GM13976 (cell line): ENCODE measurements at regions not wholly inside any gene's neighbourhood (a gene's known extent, or its start where the extent isn't known, plus 50 kb on each side); places are given as distances from the start of the nearest gene placed in this dataset.

Experiments
- DNase-seq: peaks from one replicate; pipeline ENCODE4 v3.0.0; 2012; ENCODE audit warnings: low spot score
- in situ Hi-C: fragments of 300-500 bp; cut with MboI; formaldehyde crosslinking; loops from one replicate; pipeline ENCODE4 v1.12.0; 2022; ENCODE audit warnings: low sequenced_read_pairs, mixed read lengths, inconsistent platforms; ENCODE audit not compliant: unreplicated experiment
- TF ChIP-seq, protein P1 (sequence below): IDR thresholded peaks from 2 replicates; pipeline ENCODE4 v1.5.1; 2012; ENCODE audit warnings: borderline replicate concordance, mild to moderate bottlenecking; ENCODE audit not compliant: insufficient read depth; ENCODE audit errors: extremely low read depth, missing control alignments, control extremely low read depth

DNA sequence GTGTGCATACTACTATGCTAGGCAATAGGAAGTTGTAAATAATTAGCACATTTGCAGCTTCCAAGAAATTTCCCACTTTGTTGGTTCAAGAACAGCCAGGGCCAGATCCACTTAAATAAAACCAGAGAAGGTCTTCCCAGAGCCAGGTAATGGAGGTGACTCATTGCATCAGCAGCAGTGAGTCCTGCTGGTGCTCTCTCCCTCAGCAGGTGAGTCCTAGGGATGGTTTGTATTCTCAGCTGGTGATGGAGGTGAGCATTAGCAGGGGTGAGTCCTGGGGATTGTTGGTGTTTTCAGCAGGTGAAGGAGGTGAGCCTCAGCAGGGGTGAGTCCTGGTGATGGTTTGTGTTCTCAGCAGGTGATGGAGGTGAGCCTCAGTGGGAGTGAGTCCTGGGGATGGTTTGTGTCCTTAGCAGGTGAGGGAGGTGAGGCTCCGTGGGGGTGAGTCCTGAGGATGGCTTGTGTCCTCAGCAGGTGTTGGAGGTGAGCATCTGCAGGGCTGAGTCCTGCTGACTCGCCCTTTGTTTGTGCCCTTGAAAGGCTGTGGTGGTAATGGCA lies 232.8 kb upstream of the EXOC2 start:
- DNase-seq, result no peak
- in situ Hi-C loops, result no loop called here
- TF ChIP-seq, protein P1, sequence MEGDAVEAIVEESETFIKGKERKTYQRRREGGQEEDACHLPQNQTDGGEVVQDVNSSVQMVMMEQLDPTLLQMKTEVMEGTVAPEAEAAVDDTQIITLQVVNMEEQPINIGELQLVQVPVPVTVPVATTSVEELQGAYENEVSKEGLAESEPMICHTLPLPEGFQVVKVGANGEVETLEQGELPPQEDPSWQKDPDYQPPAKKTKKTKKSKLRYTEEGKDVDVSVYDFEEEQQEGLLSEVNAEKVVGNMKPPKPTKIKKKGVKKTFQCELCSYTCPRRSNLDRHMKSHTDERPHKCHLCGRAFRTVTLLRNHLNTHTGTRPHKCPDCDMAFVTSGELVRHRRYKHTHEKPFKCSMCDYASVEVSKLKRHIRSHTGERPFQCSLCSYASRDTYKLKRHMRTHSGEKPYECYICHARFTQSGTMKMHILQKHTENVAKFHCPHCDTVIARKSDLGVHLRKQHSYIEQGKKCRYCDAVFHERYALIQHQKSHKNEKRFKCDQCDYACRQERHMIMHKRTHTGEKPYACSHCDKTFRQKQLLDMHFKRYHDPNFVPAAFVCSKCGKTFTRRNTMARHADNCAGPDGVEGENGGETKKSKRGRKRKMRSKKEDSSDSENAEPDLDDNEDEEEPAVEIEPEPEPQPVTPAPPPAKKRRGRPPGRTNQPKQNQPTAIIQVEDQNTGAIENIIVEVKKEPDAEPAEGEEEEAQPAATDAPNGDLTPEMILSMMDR, result no peak

DNA sequence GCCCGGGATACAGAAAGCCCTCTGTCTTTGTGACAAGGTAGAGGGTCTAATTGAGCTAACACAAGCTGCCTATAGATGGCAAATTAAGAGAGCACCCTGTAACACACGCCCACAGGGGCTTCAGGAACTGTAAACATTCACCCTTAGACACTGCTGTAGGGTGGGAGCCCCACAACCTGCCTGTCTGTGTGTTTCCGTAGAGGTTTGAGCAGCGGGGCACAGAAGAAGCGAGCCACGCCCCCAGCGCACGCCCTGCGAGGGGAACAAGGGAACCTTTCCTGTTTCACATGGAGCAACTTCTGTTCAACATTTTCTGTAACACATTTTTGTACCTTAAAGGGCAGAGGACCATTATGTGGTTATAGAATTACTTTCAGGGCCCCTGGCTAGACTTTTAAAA lies 231.7 kb upstream of the EXOC2 start:
- no peak for DNase-seq
- in situ Hi-C loops, result no loop called here
- TF ChIP-seq, protein P1, result no peak

DNA sequence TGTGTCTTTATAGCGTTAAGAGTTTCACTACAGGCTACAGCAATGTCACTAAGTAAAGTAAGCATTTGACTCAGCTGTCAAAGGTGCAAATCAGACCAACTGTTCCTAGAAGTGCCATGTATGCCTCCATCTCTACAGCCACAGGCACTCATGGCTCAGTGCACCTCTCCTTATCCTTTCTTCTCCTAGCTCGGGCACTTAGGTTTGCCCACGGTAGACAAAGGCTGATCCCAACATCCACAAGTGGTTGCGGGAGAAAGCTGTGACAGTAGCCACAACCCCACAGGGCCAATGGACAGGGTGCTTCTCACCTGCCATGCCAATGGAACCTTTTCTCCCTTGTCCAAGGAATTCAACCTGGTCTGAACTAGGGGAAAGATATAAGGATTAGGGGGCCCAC lies 228.5 kb upstream of the EXOC2 start:
- DNase-seq, result no peak
- TF ChIP-seq, protein P1, result no peak
- in situ Hi-C loops, result no loop called here

DNA sequence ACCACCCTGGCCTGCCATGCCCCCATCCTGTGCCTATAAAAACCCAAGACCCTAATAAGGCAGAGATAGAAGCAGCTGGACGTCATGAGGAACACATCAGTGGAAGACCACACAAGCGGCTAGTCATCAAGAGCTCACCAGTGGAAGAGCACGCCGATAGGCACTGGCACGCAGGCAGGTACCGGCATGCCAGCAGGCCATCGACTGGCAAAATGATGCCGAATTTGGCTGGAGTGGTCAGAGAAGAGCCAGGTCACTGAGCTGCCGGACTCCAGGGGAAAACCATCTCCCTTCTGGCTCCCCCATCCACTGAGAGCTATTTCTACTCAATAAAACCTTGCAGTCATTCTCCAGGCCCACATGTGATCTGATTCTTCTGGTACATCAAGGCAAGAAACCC lies 227.6 kb upstream of the EXOC2 start:
- TF ChIP-seq, protein P1, result no peak
- DNase-seq, result no peak
- in situ Hi-C loops, result no loop called here

DNA sequence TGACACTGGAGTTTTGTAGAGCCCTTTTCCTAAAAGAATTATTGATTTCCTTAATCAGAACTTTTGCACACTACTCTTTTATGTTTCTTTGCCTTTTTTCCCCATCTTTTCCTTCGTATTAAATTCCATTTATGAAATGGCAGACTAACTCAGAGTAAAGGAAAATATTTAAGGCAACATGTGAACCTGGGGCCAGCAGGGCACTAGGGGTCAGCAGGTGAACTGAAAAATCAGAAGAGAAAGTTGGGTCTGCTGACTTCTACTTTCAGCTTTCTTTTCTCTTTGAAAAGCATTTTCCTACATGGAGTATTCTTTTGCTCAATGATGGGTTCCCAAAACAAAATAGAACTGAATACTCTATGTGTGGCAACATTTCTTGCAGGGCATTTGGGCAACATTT lies 226.6 kb upstream of the EXOC2 start:
- no peak for DNase-seq
- TF ChIP-seq, protein P1, result no peak
- in situ Hi-C loops, result no loop called here

DNA sequence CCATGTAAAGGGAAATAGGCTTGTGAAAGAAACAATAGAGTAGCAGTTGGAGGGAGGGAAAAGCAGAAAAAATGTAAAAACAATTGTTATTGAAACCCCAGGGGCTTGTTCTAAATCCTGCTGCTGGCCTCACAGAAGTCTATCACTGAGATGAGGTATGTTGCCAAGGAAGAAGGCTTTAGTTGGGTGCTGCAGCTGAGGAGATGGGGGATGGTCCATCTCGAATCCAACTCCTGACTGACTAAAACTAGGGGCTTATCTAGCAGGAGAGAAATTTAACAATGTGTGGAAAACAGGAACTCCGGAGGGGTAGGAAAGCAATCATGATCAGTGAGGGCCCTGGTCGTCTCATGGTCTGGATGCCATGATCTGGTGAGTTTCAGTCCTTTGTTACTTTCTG lies 225.0 kb upstream of the EXOC2 start:
- TF ChIP-seq, protein P1, result no peak
- in situ Hi-C loops, result no loop called here
- DNase-seq, result no peak

DNA sequence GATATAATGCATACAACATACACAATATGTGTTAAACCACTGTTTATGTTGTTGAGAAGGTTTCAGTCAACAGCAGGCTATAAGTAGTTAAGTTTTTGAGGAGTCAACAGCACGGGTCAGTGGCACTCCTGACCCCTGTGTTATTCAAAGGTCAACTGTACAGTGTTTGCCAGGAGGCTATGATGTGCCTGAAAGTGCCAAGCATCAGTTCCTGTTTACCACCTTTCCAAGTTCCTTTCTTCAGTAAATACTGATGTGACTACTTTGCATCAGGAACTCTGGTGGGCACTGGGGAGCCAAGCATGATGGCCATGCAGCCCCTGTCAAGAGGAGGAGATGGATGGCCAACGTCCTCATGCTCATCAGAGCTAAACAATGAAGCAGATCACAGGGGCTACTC lies 224.4 kb upstream of the EXOC2 start:
- in situ Hi-C loops, result no loop called here
- no peak for DNase-seq
- TF ChIP-seq, protein P1, result no peak
